GM04503 (cell line): ENCODE measurements at regions not wholly inside any gene's neighbourhood (a gene's known extent, or its start where the extent isn't known, plus 50 kb on each side); places are given as distances from the start of the nearest gene placed in this dataset.

ENCODE experiments used
- DNase-seq: peaks from one replicate; pipeline ENCODE4 v3.0.0-alpha.2; 2012; ENCODE audit warnings: low read depth

DNA sequence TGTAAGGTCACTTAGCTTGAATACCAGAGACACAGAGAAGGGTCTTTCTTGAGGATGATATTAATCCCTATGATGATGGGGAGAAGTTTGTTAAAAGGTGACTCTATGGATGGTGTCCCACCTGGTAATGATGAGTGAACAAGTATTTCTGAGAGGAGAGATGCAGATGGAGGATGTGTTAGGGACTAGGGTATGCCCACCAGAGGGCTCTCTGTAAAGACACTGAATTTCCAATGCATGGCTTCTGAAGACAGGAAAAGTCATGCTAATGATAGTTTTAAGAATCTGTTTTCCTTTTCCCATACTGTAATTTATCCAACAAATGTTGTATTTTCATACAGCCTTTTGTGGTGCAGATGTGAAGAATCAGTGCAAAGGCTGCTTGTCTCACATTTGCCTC is 1250.9 kb upstream of the CELF2 start:
- no peak for DNase-seq

DNA sequence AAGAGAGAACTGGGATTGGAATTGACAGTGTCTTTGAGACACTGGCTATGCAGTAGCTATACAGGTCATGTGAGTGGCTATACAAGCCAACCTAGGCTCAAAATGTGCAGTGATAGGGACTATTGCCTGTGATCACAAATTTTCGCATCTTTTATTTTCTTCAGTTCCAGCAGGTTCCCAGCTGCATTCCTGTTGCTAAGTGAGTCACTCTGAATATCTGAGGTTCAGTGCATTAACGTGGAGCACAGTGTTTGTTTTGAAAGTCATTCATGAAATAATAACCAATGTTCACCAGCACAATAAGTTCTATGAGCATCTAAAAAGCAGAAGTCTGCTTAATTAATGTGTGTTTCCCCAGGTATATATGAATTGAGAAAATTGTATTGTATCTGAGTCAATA is 1236.0 kb upstream of the CELF2 start:
- no peak for DNase-seq

DNA sequence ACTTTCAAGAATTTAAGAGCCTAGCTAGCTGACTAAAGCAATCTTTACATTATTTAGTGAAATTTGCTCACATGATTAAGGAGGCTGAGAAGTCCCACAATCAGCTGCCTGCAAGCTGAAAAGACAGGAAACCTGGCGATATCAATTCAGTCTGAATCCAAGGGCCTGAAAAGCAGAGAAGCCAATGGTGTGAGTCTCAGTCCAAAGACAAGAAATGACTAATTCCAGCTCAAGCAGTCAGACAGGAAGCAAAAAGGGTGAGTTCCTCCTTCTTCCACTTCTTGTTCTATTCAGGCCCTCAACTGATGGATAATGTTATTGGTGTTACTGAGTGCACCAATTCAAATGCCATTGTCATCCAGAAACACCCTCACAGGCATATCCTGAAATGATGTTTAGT is 1231.6 kb upstream of the CELF2 start:
- no peak for DNase-seq

DNA sequence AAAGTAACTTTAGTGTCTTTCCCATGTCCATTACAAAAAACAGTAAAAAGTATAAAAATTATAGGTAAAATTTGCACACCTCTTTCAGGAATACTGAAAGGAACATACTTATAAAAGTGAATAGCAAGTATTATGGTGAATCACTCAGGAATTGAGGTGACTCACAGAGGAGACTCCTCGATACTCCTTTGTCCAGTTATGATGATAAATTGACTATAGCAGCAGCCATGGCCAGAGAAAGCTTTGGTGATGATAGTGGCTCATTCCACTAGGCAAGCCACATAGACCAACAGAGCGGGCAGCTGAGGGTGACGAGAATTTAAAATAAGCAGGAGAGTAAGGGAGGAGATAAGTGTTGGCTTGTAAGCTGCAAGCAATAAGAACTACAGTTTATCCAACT is 1231.1 kb upstream of the CELF2 start:
- DNase-seq, result no peak

DNA sequence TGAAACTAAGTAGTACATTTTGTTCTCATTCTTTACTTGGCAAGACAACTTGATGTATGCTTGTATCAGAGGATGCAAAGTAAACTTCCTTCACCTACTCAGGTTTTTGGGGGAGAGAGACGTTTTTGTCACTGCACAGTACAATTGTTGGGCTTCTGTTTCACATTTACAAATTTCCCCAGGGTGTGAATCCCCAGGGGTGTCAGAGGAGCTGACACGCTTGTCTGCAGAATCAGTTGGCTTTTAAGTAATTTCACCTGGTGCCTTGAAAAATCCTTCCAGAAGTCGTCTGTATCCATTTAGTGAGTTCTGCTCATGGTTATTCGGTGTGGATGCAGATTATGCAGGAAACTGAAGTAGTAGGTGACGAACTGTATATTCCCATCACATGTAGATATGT is 1227.7 kb upstream of the CELF2 start:
- no peak for DNase-seq

DNA sequence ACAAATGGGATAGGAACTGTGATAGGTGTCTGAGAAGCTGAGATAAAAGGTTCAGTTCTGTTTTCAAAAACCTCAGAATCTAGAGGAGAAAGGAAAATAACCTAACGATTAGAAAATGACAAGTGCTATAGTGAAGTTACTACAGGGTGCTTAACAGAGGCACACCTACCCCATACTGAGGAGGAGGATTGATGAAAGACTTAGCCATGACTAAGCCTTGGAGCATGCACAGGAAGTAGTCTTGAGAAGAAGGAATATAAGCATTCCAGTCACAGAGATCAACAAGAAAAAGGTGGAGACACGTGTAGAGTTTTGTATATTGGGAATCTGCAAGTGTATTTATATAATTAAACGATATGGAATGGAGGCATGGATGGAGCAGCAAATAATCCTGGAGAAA is 1225.5 kb upstream of the CELF2 start:
- no peak for DNase-seq

DNA sequence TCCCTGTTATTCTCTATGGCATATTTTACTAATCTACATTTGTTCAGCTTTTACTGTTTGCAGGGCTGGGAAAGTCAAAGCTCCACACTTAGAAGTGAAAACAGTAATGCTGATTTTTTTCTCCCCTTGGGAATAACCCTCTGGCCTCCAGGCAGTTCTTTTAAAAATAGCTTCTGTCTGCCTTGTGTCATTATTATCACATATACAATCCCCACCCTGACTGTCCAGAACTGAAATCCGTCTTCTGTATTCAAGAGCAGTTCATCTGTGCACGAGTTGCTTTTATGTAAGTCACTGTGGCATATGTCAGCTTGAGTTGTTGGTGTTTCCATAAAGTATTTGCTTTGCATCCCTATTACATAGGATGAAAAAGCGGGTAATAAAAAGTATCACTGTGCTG is 1221.1 kb upstream of the CELF2 start:
- no peak for DNase-seq

DNA sequence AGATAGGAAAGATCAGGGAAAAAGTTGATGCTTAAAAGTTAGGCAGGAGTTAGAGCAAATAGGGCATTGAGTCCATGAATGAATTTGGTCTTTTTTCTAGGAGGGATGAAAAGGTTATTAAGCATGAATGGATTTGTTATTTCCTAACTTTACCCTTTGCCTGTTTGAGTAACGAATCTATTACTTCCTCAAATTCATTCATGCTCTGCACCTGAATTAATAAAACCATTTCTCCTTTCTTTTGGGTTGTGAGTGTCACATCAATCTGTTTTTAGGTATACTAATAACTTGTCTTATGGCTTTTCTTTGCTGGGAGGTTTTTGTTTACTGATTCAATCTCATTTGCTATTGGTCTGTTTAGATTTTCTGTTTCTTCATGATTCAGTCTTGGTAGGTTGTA is 1217.7 kb upstream of the CELF2 start:
- DNase-seq, result no peak

DNA sequence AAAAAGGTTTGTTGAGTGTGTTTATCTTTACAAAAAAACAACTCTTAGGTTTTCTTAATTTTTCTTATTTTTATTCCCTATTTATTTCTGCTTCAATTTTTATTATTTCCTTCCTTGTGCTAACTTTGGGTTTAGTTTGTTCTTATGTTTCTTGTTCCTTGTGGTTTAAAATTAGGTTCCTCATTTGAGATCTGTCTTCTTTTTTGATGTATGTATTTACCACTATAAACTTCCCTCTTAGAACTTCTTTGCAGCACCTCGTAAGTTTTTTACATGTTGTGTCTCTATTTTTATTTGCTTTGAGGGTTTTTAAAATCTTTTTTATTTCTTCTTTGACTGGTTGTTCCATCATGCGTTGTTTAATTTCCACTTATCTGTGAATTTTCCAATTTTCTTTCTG is 1217.1 kb upstream of the CELF2 start:
- DNase-seq, result no peak

DNA sequence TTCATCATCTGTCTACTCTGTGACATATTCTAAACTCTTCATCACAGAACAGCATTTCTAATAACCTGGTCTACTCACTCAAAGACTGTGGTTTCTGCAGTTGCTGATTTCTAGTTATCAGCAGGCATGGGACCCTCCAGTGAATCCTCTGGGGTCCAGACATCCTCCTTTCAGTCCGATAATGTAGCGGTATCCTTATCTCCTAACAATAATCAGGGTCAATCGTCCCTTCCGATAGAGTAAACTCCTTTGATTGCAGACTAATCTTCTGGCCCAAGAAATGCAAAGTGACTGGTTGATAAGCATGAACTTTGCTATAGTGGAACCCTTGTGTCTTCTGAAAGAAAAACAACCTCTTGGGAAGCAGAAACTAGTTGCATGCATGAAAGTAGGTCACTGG is 1209.8 kb upstream of the CELF2 start:
- no peak for DNase-seq

DNA sequence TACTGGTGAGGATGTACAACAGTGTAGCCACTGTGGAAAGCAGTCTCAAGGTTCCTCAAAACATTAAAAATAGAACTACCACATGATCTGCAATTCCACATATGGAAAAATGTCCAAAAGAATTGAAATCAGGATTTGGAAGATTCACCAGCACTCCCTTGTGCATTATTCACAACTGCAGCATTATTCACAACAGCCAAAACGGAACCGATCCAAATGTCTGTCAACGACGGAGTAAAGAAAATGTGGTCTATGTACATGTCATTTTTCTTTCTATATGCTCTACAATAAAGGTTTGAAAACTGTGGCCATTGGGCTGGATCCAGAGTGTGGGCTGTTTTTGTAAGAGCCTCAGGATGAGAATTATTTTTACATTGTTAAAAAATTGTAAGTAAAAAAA is 1206.1 kb upstream of the CELF2 start:
- DNase-seq, result no peak

DNA sequence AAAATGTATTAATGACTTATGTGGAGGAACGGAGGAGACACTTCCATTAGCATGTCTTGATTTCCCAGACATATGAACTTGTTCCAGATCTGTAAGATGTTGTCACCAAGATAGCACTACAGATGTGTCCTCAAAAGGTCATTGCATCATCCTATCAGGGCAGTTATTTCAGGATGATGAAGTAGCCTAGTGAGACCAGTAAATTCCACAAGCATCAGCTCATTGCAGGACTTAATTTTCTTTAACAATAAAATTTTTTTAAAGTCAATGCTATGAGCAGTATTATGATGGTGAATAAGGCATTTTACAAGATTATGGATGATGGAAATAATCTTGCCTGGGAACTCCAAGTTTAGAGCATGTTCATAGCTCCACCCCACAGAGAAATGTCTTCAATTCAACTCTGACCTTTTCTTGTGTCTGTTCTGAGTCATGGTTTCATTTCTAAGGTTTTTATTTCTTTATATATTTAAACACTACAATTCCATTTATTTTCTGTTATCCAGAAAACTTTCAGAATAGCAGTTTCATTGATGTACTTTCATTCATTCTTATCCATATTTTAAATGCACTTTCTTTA is 1203.3 kb upstream of the CELF2 start:
- DNase-seq, result no peak

DNA sequence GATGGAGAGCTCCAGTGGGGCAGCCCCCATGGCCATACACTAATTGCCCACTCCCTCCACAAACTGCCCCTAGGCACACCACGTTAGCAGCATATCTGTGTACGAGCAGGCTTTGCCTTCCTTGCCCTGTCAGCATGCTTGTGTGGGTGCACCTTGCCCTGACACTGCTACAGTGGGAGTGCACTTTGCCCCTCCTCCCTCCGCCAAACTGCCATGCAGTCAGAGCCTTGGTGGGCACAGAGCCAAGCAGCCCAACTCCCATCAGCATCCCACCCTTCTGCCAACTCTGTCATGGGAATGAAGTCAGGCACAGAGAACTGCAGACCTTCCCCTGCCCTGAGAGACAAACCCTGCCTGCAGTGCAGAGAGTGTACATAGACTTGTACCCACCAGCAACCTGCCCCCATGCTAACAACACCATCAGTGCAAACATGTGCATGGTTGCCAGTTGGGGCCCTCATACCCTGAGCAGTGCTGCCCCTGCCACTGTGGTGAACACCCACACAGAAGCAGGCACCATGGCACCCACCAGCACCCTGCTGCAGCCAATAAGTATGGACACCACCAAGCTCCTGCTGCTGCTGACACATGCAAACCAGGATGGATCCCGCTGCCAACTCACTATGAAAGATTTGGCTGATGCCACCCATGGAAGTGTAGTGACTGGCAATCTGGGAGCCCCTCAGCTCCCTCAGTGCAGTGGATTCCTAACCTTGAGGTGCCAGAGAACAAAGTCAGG is 1197.7 kb upstream of the CELF2 start:
- no peak for DNase-seq

DNA sequence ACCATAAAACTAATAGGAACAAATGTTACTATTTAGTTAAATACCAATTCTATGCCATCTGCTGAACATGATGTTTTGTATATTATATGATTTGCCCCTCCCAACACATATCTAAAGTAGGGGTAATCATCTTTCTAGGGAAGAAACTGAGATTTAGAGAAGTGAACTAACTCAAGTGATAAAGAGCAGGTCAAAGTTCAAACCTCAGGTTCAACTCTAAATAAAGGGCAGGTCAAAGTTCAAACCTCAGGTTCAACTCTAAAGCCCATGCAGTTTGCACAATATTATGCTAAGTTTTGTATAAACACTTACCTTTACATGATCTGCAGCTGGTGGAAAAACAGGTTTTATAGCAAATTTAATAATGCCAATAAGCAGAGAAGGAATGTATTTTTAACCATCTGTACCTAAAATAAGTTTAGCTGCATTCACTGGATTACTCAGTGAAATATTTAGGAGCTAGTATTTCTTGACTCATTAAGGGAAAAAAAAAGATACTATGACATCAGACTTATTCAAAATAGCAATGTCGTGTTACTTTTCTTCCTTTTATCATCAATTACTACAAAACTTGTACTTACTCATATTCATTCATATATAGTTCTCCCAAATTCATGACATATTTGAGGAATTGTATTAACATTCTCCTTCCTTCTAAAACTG is 1194.3 kb upstream of the CELF2 start:
- no peak for DNase-seq

DNA sequence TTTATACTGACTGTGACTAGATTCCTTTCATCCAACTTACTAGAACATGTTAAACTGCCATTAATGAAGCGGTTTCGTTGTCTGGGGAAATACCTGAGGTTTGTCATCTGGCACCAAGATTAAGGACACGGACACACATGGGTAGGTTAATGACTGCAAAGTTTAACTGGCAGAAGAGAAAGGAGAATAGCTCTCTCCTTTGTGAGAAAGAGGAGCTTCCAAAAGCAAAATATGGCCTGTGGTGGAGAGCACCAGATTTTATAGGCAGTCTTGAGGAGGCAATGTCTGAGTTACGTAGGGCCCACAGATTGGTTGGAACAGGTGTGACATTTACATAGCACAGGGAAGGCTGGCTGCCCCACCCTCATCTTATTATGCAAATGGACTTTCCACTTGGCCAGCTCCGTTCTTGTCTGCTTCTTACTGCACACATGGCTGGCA is 1193.0 kb upstream of the CELF2 start:
- no peak for DNase-seq

DNA sequence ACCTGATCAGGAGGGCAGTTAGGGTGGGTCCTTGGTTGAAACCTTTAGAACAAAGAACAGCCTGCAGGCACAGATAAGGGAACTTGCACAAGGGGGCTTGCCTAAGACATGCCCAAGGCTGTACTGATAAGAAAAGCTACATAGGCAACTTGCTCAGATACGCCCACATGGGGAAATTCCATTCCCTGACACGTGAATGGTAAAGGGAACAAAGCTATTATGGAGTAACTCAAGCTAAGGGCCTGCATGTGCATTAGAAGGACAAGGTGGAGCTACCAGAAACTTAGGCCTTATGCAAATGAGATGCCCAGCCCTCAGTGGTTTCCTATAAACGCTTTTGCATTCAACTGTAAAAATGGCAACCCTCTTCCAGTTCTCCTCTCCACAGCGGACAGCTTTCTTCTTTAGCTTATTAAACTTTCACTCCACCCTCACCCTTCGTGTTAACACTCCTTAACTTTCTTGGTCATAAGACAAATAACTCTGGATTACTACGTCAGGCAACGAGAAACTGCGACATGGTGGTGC is 1192.1 kb upstream of the CELF2 start:
- DNase-seq, result no peak

DNA sequence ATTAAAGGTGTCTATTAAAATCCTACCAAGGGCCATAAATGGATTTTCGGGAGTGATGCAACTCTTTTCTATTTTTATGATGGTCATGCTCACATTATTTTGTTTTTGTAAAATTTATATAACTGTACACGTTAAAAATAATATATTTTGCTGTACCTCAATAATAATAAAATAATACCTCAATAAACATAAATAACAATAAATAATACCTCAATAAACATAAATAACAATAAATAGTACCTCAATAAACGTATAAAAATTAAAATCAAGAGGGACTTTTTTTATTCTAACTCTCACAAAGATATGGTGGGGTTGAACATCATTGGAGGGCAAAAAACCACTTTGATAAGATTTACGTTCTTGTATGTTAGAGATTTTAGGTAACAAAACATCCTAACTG is 1189.6 kb upstream of the CELF2 start:
- DNase-seq, result no peak

DNA sequence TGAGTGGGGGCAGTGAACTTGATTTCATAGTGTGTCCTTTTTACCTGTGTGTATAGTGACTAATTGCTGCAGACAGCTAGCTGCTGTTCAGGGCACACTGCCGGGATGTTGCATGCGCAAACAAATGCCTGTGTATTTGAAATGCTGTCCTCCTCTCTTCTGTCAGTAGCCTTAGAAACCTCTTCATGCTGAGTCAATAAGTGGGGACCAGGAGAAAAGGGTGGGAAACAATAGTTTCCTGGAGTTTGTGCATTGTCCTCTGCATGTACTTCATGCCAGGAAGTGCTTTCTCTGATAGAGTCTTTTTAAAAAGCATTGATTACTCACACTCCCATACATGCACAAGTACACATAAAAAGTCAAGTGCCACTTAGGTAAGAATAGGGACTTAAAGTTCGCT is 1183.7 kb upstream of the CELF2 start:
- DNase-seq, result no peak

DNA sequence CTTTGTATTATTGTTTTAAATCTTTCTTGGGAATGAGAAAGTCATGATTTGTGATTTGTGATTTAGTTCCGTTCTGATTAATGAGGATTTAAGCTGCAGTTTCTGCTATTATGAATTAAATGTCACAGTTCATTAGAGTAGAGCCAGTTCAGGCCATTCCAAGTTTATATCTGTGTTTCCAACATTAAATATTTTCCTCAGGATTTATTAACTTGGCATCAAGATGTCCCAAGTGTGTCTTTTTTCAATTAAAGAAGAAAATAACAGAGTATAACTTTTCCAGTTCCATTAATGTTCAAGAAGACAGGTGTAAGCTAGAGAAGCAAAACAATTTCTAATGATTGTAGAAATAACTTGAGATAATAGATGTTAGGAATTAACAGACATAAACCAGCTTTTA is 1183.2 kb upstream of the CELF2 start:
- no peak for DNase-seq

DNA sequence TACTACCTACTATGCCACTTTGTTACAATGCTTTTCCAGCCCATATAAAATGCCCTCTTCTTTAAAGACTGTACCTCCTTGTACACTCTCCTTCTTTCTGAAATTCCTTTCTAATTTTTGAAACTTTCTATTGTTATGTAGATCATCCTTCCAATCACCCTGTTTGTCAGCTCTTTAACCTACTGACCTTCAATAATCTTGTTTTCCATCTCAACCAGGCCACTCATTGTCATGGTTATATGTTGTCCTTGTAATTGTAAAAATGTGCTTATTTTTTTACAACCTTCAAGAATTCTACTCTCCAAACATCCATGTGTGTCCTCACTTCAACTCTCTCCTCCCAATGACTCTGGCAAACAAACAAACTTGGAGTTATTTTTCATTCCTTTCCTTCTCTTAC is 1172.6 kb upstream of the CELF2 start:
- DNase-seq, result no peak

DNA sequence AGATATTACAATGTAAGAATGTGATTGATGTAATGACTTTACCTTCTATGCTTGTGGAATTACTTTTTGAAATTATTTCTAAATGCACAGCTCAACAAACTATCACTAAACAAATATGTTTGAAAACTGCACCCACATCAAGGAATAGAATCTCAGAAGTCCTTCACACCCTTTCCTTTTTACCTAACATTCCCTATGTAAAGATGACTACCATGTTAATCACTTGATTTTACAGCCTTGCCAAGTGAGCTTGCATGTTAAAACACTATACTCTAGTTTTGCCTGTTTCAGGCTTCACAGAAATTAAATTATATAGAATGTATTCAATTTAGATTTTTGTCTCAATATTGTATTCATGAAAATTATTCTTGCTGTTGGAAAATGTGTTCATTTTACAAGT is 1169.4 kb upstream of the CELF2 start:
- no peak for DNase-seq

DNA sequence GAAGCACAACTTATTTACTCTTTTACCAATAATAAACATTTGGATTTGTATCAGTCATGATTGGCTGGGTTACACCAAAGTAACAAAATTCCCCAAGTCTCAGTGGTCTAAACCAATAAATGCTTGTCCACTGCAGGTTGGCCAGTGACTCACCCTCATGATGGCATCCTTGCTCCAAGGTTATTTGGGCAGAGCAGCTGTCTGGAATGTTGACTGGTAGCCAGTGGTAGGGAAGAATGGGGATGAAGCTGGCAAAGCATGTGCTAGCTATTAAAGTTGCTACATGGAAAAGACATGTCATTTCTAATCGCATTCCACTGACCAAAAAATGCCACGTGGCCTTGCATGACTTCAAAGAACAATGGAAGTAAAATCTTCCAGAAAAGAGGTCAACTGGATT is 1168.7 kb upstream of the CELF2 start:
- no peak for DNase-seq

DNA sequence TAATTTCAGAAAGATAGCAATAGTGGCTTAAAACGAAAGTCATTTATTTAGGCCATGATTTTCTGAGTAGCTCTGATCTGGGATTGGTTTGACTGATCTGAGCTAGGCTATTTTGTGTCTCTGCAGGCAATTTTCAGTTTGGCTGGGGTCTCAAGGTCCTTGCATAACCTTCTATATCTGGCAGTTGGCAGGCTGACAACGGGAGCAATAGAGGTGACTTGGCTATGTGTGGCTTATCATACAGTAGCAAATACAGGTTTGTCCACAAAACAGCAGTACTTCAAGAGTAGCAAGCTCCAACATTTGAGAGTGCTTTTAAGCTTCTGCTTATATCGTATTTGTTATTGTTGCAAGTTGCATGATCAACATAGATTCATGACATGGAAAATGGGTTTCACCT is 1167.3 kb upstream of the CELF2 start:
- no peak for DNase-seq

DNA sequence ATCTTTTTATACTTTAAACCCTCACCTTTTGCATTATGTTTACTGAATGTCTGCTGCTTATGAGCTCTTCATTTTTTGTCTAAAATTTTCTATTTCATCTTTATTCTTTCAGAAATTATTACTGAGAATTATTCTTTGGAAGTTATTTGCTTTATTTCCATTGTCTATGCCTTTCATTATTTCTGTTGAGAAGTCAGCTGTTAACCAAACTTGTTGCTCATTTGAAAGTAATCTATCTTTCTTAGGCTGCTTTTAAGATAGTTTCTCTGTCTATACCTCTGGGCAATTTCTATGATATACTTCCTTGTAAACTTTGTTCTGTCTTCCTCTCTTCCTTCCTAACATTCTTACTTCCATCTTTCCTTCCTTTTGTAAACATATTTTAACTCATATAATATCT is 1165.9 kb upstream of the CELF2 start:
- no peak for DNase-seq
